ENCODE measurements at regions not wholly inside any gene's neighbourhood (a gene's known extent, or its start where the extent isn't known, plus 50 kb on each side); places are given as distances from the start of the nearest gene placed in this dataset.
"Not testable (repeated sequence)": the region's sequence is repeated elsewhere in the genome, so short reads cannot be mapped to it uniquely, and the experiment has no call there.

DNA sequence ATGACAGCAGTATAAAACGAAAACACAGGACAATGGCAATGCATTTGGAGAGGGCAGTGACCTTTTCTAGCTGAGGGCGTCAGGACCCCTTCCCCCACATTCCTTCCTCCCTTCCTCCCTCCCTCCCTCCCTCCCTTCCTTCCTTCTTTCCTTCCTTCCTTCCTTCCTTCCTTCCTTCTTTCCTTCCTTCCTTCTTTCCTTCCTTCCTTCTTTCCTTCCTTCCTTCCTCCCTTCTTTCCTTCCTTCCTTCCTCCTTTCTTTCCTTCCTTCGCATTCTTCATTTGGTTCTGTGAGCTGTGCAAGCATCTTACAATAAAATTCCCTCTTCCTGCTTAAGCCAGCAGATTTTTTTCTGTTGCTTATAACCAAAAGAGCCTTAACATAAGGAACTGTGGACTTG, 76.7 kb upstream of the FYN start:
- not testable (repeated sequence) for H3K4me3 Mint-ChIP-seq; H3K27ac Mint-ChIP-seq; H3K36me3 Mint-ChIP-seq (ENCODE audit: low read depth); DNase-seq (ENCODE audit: low spot score); H3K4me1 Mint-ChIP-seq (ENCODE audit: low read depth); H3K9me3 Mint-ChIP-seq
- H3K27me3 Mint-ChIP-seq (ENCODE audit: low read depth) = peaks cover 26% of the 10 kb centered on the region

DNA sequence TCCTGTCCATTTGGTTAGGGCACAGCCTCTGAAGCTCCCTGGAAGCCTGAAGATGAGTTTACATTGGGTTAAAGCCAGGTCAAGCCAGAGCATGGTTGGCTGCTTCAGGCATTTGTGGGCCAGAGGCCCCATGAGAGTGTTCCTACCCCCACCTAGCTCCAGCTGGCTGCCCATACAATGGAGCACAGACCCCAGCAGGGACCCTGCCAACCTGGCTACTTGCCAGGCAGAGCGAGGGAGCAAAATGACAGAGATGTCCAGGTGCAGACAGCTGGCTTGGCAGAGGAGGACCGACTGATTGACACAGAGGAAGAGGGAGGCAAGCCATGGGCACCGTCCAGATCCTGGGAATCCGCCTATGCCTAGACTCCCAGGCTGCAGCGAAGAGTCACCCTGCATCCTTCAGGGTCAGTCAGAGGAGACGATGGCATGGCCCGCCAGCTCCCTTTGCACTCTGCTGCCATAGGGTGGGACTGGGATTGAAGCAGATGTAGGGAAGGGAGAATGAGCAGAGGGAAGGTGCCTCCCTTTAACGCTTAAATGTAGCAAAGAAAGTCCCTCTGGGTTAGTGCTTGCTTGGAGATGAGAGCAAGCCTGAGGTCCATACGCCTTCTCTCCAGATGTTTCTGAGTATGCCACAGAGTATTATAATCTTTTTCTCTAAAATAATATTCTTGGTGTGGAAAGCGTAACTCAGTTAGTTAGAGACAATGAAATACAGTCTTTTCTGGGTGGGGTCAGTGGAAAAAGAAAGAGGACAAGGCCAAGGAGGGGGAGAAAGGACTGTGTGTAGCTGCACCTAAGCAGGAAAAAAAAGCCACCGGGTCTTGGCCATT, 77.6 kb upstream of the FYN start:
- no peak overlapping the region for H3K4me3 Mint-ChIP-seq
- no peaks in the 10 kb centered on the region for H3K9me3 Mint-ChIP-seq
- no peaks in the 10 kb centered on the region for H3K36me3 Mint-ChIP-seq (ENCODE audit: low read depth)
- peaks cover 26% of the 10 kb centered on the region for H3K27me3 Mint-ChIP-seq (ENCODE audit: low read depth)
- H3K4me1 Mint-ChIP-seq (ENCODE audit: low read depth) = peaks cover 4% of the 10 kb centered on the region
- no peak for DNase-seq (ENCODE audit: low spot score)
- no peak overlapping the region for H3K27ac Mint-ChIP-seq

DNA sequence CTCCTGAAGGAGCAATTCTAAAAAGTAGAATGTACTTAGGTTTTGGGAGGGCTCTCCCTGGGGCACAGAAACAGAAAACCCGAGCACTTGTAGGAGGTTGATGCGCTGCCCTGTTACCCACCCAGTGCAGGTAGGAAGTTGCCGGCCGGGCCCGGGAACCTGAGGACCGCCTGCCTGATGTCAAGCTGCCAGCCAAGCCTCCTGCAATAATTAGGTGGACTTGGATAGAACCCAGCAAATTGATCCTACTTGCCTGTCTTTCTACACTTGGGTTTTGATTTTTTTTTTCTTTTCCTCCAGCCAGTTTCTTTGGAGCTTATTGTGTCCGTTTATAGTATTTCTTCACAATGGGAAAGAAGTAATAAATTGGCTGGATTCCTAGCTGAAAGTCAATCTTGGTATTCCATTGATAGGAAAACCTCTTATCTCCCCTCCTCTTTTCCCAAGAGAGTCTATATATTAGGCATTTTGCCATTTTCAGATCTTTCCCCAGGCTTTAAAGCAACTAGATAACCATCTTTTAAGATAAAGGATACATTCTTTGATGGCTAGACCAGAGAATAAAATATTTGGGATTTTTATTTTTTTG, 78.3 kb upstream of the FYN start:
- Mint-ChIP-seq H3K36me3 (ENCODE audit: low read depth) (no peaks in the 10 kb centered on the region), H3K4me1 (ENCODE audit: low read depth) (peaks cover 4% of the 10 kb centered on the region), H3K27me3 (ENCODE audit: low read depth) (peaks cover 26% of the 10 kb centered on the region), H3K27ac (no peak overlapping the region), H3K4me3 (no peak overlapping the region), H3K9me3 (no peaks in the 10 kb centered on the region)
- no peak for DNase-seq (ENCODE audit: low spot score)

DNA sequence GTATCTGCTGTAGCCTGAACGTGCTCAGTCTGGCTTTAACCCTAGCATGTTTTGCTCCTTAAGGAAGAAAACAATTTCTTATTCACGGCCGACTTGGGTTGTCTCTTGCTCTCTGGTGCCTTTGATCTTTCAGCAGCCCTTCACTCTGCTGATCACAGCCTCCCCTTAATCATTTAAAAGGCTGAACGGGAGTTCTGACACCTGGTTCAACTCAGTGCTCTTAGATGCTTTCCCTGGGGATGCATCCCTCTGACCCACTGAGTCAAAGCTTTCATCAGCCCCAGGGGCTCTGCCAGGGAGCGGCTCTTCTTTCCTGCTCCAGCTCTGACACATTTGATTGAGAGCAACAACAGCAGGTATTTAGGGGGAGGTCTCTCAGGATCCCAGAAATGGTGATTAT, 79.0 kb upstream of the FYN start:
- no peak overlapping the region for H3K4me3 Mint-ChIP-seq
- DNase-seq (ENCODE audit: low spot score) = no peak
- H3K9me3 Mint-ChIP-seq = no peaks in the 10 kb centered on the region
- H3K36me3 Mint-ChIP-seq (ENCODE audit: low read depth) = no peaks in the 10 kb centered on the region
- peaks cover 26% of the 10 kb centered on the region for H3K27me3 Mint-ChIP-seq (ENCODE audit: low read depth)
- peaks cover 4% of the 10 kb centered on the region for H3K4me1 Mint-ChIP-seq (ENCODE audit: low read depth)
- no peak overlapping the region for H3K27ac Mint-ChIP-seq

DNA sequence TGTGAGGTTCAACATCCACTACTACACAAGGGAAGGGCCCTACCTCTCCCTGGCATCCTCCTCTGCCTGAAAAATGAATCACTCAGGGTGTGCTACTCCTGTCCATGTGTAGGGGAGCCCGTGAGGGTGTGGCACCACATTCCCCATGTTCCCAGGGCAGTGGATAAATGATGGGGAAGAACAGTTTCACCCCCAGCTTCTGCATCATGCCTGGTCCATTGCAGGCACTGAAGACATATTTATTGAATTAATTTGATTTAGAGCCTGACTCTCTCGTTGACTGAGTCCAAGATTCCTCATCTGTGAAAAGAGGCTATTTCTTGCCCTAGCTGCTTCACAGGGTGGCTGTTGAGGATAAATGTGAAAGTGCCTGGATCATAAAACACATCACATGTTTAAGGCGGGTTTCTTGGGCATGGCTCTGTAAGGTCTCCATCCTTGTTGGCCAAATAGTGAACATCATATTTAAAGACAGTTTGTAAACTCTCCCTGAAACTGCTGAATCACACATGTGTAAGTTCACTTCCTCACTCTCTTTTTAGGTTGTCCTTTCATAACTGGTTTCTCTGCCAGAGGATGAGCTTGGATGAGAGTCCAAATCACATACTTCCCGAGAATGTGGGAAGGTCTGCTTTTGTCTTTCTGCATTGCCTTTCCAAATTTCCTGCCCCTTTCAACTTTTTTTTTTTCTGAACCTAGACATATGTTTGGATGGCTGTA, 79.7 kb upstream of the FYN start:
- no peak for DNase-seq (ENCODE audit: low spot score)
- Mint-ChIP-seq H3K27ac (no peak overlapping the region), H3K36me3 (ENCODE audit: low read depth) (no peaks in the 10 kb centered on the region), H3K27me3 (ENCODE audit: low read depth) (peaks cover 23% of the 10 kb centered on the region), H3K4me1 (ENCODE audit: low read depth) (peaks cover 4% of the 10 kb centered on the region), H3K9me3 (no peaks in the 10 kb centered on the region), H3K4me3 (no peak overlapping the region)

DNA sequence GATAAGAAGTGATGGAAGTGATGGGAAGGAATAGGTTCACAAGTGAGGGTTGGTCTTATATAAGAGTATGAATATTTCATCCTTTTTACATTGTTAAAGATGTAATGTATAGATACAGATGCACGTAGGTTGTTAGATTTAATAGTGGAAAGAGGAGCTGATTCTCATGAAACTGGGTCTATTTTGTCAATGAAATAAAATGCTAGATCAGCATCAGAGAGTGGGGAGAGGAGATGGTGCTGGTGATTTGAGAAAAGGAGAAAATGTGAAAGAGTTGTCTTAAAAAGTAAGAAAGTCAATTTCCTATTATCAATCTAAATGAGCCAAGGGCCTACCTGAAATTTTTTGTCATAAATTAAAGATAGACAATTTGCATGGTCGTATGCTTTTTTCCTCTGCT, 82.8 kb upstream of the FYN start:
- H3K4me3 Mint-ChIP-seq = no peak overlapping the region
- no peaks in the 10 kb centered on the region for H3K9me3 Mint-ChIP-seq
- H3K27ac Mint-ChIP-seq = no peak overlapping the region
- peaks cover 14% of the 10 kb centered on the region for H3K27me3 Mint-ChIP-seq (ENCODE audit: low read depth)
- no peak for DNase-seq (ENCODE audit: low spot score)
- H3K4me1 Mint-ChIP-seq (ENCODE audit: low read depth) = peaks cover 4% of the 10 kb centered on the region
- no peaks in the 10 kb centered on the region for H3K36me3 Mint-ChIP-seq (ENCODE audit: low read depth)

DNA sequence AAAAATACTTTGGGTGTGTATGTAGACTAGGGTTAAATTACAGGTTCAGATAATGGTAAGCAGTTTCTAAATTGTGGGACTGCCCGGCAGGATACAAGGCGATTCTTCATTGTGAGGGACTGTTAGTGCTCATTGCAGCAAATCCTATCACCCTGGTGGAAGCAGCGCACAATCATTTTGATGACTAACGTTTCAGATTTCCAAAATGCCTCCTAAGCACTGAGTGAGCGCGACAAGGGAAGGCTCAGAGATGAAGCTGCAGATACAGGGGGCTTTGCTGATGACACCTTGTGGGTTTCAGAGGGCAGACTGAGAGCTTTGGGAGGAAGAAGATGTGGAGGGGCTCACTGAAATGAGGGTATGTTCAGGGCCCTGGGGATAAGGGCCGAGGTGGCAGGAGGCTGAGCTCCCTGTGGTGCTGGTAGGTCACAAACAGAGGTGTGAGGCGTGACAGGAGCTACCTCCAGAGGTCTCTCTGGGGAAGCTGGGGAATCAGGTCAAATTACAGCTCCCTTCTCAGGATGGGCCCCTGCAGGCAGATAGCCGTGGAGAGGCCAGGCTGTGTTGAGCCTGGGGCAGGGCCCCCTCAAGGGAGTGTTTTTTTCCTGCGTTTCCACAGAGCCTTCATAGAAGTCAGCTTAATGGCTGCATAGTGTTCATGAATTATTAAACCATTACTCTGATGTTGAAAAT, 84.5 kb upstream of the FYN start:
- Mint-ChIP-seq H3K27me3 (ENCODE audit: low read depth) (peaks cover 7% of the 10 kb centered on the region), H3K4me1 (ENCODE audit: low read depth) (peaks cover 4% of the 10 kb centered on the region), H3K27ac (no peak overlapping the region), H3K36me3 (ENCODE audit: low read depth) (no peaks in the 10 kb centered on the region), H3K9me3 (no peaks in the 10 kb centered on the region), H3K4me3 (no peak overlapping the region)
- no peak for DNase-seq (ENCODE audit: low spot score)

DNA sequence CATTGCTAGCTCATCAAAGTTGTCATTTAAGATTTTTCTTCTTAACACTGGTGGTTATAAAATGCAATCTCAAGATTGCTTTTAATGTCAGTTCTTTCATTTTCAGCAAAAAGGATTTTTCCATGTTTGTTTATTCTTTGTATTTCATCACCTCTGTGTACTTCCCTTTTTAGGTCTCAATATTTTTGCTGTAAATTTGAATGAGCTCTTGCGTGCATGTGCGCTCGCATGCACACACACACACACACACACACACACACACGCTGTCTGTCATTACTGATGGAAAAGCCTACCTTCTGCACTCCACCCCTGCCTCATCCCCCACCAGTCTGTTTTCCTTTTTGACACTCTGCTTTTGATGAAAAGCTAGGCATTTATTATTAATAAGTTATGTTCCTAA, 85.3 kb upstream of the FYN start:
- Mint-ChIP-seq H3K27ac (no peak overlapping the region), H3K36me3 (ENCODE audit: low read depth) (no peaks in the 10 kb centered on the region), H3K9me3 (no peaks in the 10 kb centered on the region), H3K27me3 (ENCODE audit: low read depth) (peaks cover 7% of the 10 kb centered on the region), H3K4me1 (ENCODE audit: low read depth) (peaks cover 4% of the 10 kb centered on the region), H3K4me3 (no peak overlapping the region)
- DNase-seq (ENCODE audit: low spot score) = no peak

DNA sequence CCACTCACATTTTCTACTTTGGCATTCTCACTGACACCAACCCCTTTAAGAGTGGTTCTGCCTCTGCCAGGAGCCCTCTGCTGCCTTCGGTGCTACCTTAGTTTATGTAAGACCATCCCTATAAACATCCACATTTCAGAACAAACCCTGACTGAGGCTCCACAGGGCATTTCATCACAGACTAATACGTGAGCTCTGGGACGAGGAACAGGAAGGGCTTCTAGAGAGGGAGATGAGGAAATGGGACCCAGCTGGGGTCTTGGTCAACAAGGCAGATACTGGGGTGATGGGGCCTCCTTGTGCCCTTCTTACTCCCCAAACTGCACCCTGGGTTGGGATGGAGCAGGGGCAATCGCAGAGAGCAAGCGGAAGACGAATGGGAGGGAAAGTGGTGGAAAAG, 86.5 kb upstream of the FYN start:
- Mint-ChIP-seq H3K27me3 (ENCODE audit: low read depth) (peaks cover 11% of the 10 kb centered on the region), H3K27ac (no peak overlapping the region), H3K4me3 (no peak overlapping the region), H3K9me3 (no peaks in the 10 kb centered on the region), H3K36me3 (ENCODE audit: low read depth) (no peaks in the 10 kb centered on the region), H3K4me1 (ENCODE audit: low read depth) (peaks cover 4% of the 10 kb centered on the region)
- no peak for DNase-seq (ENCODE audit: low spot score)

DNA sequence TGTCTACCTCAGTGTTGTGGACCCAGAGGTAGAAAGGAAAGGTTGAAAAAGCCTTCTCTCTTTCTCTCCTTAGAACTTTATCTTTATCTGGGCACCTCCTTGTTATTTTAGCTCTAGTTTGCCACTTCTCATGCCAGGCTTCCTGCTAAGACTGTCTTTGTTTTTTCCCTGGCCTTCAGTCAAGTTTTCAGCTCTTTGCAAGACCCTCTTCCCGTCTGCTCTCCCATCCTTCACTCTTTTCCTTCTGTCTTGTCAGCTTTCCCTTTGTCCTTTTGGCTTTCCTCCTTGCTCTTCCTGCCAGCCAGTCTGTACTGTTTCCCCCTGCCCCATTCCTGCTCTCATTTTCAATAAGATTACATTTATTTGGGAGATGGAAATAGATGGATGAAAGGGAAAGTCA, 86.8 kb upstream of the CCN6 start:
- Mint-ChIP-seq H3K36me3 (ENCODE audit: low read depth) (no peaks in the 10 kb centered on the region), H3K27me3 (ENCODE audit: low read depth) (peaks cover 36% of the 10 kb centered on the region), H3K4me3 (no peak overlapping the region), H3K27ac (no peak overlapping the region), H3K9me3 (no peaks in the 10 kb centered on the region), H3K4me1 (ENCODE audit: low read depth) (peaks cover 4% of the 10 kb centered on the region)
- DNase-seq (ENCODE audit: low spot score) = no peak

DNA sequence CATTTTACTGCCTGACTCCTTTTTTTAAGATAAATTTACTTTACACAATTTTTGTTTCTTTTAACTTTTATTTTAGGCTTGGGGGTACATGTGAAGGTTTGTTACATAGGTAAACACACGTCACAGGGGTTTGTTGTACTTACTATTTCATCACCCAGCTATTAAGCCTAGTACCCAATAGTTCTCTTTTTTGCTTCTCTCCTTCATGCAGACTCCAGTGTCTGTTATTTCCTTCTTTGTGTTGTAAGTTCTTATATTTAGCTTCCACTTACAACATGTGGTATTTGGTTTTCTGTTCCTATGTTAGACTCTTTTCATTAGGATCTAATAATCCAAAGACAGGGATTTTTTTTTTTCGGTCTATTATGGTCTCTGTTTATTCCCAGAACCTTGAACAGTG, 83.5 kb upstream of the CCN6 start:
- Mint-ChIP-seq H3K4me1 (ENCODE audit: low read depth) (peaks cover 17% of the 10 kb centered on the region), H3K27ac (no peak overlapping the region), H3K36me3 (ENCODE audit: low read depth) (no peaks in the 10 kb centered on the region), H3K4me3 (no peak overlapping the region), H3K27me3 (ENCODE audit: low read depth) (peaks cover 30% of the 10 kb centered on the region), H3K9me3 (no peaks in the 10 kb centered on the region)
- DNase-seq (ENCODE audit: low spot score) = no peak

DNA sequence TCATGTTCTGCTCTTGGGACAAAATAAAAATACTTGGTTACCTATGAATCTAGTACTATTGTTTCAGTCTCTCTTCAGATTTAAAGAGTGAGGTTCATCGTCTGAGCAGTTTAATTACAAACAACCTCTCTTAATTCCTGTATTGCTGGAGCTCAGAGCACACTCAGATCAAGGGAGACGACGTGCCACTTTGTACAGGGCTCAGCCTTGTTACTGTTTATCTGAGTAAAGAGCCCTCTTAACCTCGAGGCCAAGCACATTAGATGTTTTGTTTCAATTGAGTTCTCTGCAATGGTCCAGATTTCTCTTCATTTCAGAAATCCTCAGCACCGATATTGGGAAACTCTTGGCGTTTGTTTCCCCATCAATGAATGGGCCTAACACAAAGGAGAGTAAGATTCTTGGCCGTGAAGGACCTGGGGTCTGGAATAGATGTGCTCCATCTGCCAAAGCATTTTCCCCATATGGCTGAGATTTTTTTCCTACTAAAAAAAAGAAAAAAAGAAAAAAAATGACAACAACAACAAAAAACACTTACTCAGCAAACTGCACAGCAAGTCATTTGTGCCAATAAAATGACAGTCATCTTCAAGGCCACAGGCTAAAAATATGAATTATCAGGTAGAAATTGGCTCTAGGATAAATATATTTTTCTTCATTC, 82.6 kb upstream of the CCN6 start:
- Mint-ChIP-seq H3K4me3 (no peak overlapping the region), H3K4me1 (ENCODE audit: low read depth) (peaks cover 20% of the 10 kb centered on the region), H3K9me3 (no peaks in the 10 kb centered on the region), H3K27me3 (ENCODE audit: low read depth) (peaks cover 23% of the 10 kb centered on the region), H3K36me3 (ENCODE audit: low read depth) (no peaks in the 10 kb centered on the region), H3K27ac (no peak overlapping the region)
- DNase-seq (ENCODE audit: low spot score) = no peak

DNA sequence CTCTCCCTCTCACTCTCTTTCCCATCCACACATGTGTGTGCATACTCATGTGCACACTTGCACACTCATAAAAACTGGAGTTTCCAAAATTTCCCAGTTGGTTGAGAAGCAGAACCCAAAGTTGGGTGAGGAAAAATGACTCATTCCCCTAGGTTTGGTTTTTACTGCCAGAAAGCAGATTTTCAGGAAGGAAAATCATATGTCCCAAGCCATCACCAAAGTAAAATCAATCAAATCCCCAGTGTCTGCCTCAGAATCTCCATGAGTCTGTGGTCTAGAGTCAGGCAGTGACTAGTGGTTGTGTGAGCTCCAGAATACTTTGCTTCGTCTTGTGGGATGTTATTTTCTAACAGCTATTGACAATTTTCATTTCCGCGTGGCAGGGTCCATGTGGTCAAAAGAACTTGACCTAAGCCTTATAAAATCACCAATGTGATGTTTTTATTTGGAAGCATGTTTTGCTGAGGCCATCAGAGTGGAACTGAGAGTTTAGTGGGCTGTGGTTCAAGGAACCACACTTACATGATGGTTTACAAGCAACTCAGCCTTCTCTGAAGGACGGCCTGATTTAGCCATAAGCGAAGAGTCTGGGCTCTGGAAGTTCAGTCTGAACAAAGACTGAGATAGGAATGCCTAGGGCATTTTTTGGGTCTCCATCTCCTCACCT, 81.9 kb upstream of the CCN6 start:
- H3K36me3 Mint-ChIP-seq (ENCODE audit: low read depth) = no peaks in the 10 kb centered on the region
- no peak overlapping the region for H3K27ac Mint-ChIP-seq
- H3K27me3 Mint-ChIP-seq (ENCODE audit: low read depth) = peaks cover 22% of the 10 kb centered on the region
- no peak overlapping the region for H3K4me3 Mint-ChIP-seq
- H3K9me3 Mint-ChIP-seq = no peaks in the 10 kb centered on the region
- peaks cover 21% of the 10 kb centered on the region for H3K4me1 Mint-ChIP-seq (ENCODE audit: low read depth)
- DNase-seq (ENCODE audit: low spot score) = no peak

All from T-helper 2 cell treated with Interferon-gamma antibody and Interleukin-4, amounts not matched to agents 5 μg/mL and 100 μg/mL, for 36 hours (primary cell).